H9 (cell line): ENCODE measurements at regions not wholly inside any gene's neighbourhood (a gene's known extent, or its start where the extent isn't known, plus 50 kb on each side); places are given as distances from the start of the nearest gene placed in this dataset.

Experiments used
- DNase-seq: peaks from one replicate; pipeline ENCODE4 v3.0.0-alpha.2; 2017
- H2AFZ ChIP-seq: one replicate; pipeline ENCODE4 v1.6.1; 2013; ENCODE audit warnings: mild to moderate bottlenecking, low read length, control low read depth, moderate library complexity
- H2AK5ac ChIP-seq: 2 replicates; pipeline ENCODE4 v1.6.1; 2013; ENCODE audit warnings: low read length, control low read depth, mixed read lengths; ENCODE audit not compliant: insufficient read length
- H2BK120ac ChIP-seq: one replicate; pipeline ENCODE4 v1.6.1; 2013; ENCODE audit warnings: low read depth, mild to moderate bottlenecking, low read length, control low read depth, inconsistent platforms; ENCODE audit not compliant: poor library complexity, severe bottlenecking
- H2BK12ac ChIP-seq: 2 replicates; pipeline ENCODE4 v1.6.1; 2013; ENCODE audit warnings: low read length, control low read depth, mixed read lengths, low read depth; ENCODE audit not compliant: insufficient read length
- H2BK15ac ChIP-seq: 2 replicates; pipeline ENCODE4 v1.6.1; 2013; ENCODE audit warnings: low read depth, low read length, control low read depth
- H2BK20ac ChIP-seq: one replicate; pipeline ENCODE4 v1.6.1; 2013; ENCODE audit warnings: low read depth, mild to moderate bottlenecking, low read length, control low read depth, inconsistent platforms; ENCODE audit not compliant: poor library complexity, severe bottlenecking
- H2BK5ac ChIP-seq: 2 replicates; pipeline ENCODE4 v1.6.1; 2013; ENCODE audit warnings: low read length, control low read depth, mixed read lengths; ENCODE audit not compliant: insufficient read length
- H3K14ac ChIP-seq: 2 replicates; pipeline ENCODE4 v1.6.1; 2013; ENCODE audit warnings: low read length, control low read depth; ENCODE audit not compliant: insufficient read depth
- H3K18ac ChIP-seq: 2 replicates; pipeline ENCODE4 v1.6.1; 2013; ENCODE audit warnings: low read depth, mild to moderate bottlenecking, mixed read lengths, low read length, control low read depth; ENCODE audit not compliant: insufficient read length
- H3K23ac ChIP-seq: 2 replicates; pipeline ENCODE4 v1.6.1; 2013; ENCODE audit warnings: low read length, control low read depth, mixed read lengths, low read depth; ENCODE audit not compliant: insufficient read length
- H3K23me2 ChIP-seq: 2 replicates; pipeline ENCODE4 v1.6.1; 2013; ENCODE audit warnings: low read depth, mild to moderate bottlenecking, mixed read lengths, low read length, control low read depth; ENCODE audit not compliant: insufficient read length, poor library complexity, severe bottlenecking
- H3K27ac ChIP-seq: 2 replicates; pipeline ENCODE4 v1.5.1; 2013; ENCODE audit warnings: low read length, control low read depth, mixed read lengths, low read depth; ENCODE audit not compliant: insufficient read length
- H3K27me3 ChIP-seq: 2 replicates; pipeline ENCODE4 v1.6.1; 2013; ENCODE audit warnings: low read length, control low read depth, inconsistent platforms; ENCODE audit not compliant: insufficient read depth
- H3K4ac ChIP-seq: 2 replicates; pipeline ENCODE4 v1.6.1; 2013; ENCODE audit warnings: low read depth, mild to moderate bottlenecking, control low read depth, inconsistent platforms, low read length, moderate library complexity
- H3K4me1 ChIP-seq: 2 replicates; pipeline ENCODE4 v1.6.1; 2013; ENCODE audit warnings: low read length, control low read depth, inconsistent platforms; ENCODE audit not compliant: insufficient read depth
- H3K4me2 ChIP-seq: 2 replicates; pipeline ENCODE4 v1.6.1; 2013; ENCODE audit warnings: low read length, control low read depth, mixed read lengths; ENCODE audit not compliant: insufficient read length, insufficient read depth
- H3K56ac ChIP-seq: 2 replicates; pipeline ENCODE4 v1.6.1; 2013; ENCODE audit warnings: low read depth, mild to moderate bottlenecking, mixed read lengths, low read length, control low read depth; ENCODE audit not compliant: insufficient read length
- H3K79me1 ChIP-seq: 2 replicates; pipeline ENCODE4 v1.6.1; 2013; ENCODE audit warnings: low read depth, mild to moderate bottlenecking, moderate library complexity, low read length, control low read depth, inconsistent platforms; ENCODE audit not compliant: insufficient read depth, poor library complexity, severe bottlenecking
- H3K79me2 ChIP-seq: 2 replicates; pipeline ENCODE4 v1.6.1; 2013; ENCODE audit warnings: low read length, control low read depth, inconsistent platforms; ENCODE audit not compliant: insufficient read depth
- H3K9ac ChIP-seq: 2 replicates; pipeline ENCODE4 v1.6.1; 2013; ENCODE audit warnings: low read length, control low read depth, mixed read lengths; ENCODE audit not compliant: insufficient read length; ENCODE audit errors: extremely low read depth
- H3K9me3 ChIP-seq: one replicate; pipeline ENCODE4 v1.6.1; 2013; ENCODE audit warnings: low read depth, low read length, inconsistent platforms; ENCODE audit not compliant: control insufficient read depth
- H3T11ph ChIP-seq: one replicate; pipeline ENCODE4 v1.6.1; 2013; ENCODE audit warnings: mild to moderate bottlenecking, low read length, control low read depth, inconsistent platforms
- H4K20me1 ChIP-seq: one replicate; pipeline ENCODE4 v1.6.1; 2013; ENCODE audit not compliant: control insufficient read depth, insufficient read length, insufficient read depth
- H4K5ac ChIP-seq: 2 replicates; pipeline ENCODE4 v1.6.1; 2013; ENCODE audit warnings: low read depth, mild to moderate bottlenecking, mixed read lengths, low read length, control low read depth; ENCODE audit not compliant: insufficient read length
- H4K8ac ChIP-seq: replicated peaks from 2 replicates; pipeline ENCODE4 v1.6.1; 2013; ENCODE audit warnings: low read length, control low read depth, mixed read lengths, low read depth; ENCODE audit not compliant: insufficient read length
- H4K91ac ChIP-seq: 2 replicates; pipeline ENCODE4 v1.6.1; 2013; ENCODE audit warnings: low read depth, mild to moderate bottlenecking, moderate library complexity, mixed read lengths, low read length, control low read depth; ENCODE audit not compliant: insufficient read length
- H3K27ac Mint-ChIP-seq, 3 experiments: 2 replicates in 2 of 3; 3 replicates in 1 of 3; pipeline ENCODE4 v1.8.0; 2020 to 2021; ENCODE audit warnings: mixed read lengths in 3 of 3, mild to moderate bottlenecking in 1 of 3, moderate library complexity in 1 of 3
- H3K27me3 Mint-ChIP-seq: 2 replicates; pipeline ENCODE4 v1.8.0; 2021; ENCODE audit warnings: low read depth, mild to moderate bottlenecking, moderate library complexity, mixed read lengths
- H3K36me3 Mint-ChIP-seq, 3 experiments: 2 replicates in 2 of 3; 3 replicates in 1 of 3; pipeline ENCODE4 v1.8.0; 2020 to 2021; ENCODE audit warnings: low read depth in 3 of 3, mixed read lengths in 3 of 3; ENCODE audit not compliant: insufficient read depth in 1 of 3
- H3K4me1 Mint-ChIP-seq, 2 experiments: 2 replicates each; pipeline ENCODE4 v1.8.0; 2020; ENCODE audit warnings: mixed read lengths in 2 of 2
- H3K4me3 Mint-ChIP-seq, 2 experiments: 2 replicates in 1 of 2; 3 replicates in 1 of 2; pipeline ENCODE4 v1.8.0; 2020 to 2021; ENCODE audit warnings: mild to moderate bottlenecking in 2 of 2, mixed read lengths in 2 of 2, moderate library complexity in 1 of 2
- H3K9me3 Mint-ChIP-seq, 2 experiments: 2 replicates in 1 of 2; 3 replicates in 1 of 2; pipeline ENCODE4 v1.8.0; 2020; ENCODE audit warnings: mild to moderate bottlenecking in 2 of 2, mixed read lengths in 2 of 2, moderate library complexity in 1 of 2
- CTCF ChIP-seq: fragments of 200-600 bp; sonication (generic); conservative IDR thresholded peaks from 3 replicates; pipeline ENCODE4 v1.8.0; 2021; ENCODE audit warnings: antibody characterized with exemption, mild to moderate bottlenecking

- no peak overlapping the region for H3K4me3 Mint-ChIP-seq
- Histone ChIP-seq H3K4me1 (no peaks in the 10 kb centered on the region; the same call in 1 of the 2 replicates), H3K23me2 (no peaks in the 10 kb centered on the region), H3K18ac (no peak overlapping the region), H3K14ac (no peak overlapping the region), H2BK12ac (no peak overlapping the region), H4K91ac (no peak overlapping the region), H3K27me3 (no peaks in the 10 kb centered on the region), H2AK5ac (no peak overlapping the region), H3K4me2 (no peak overlapping the region), H3K23ac (no peak overlapping the region), H2BK120ac (no peak overlapping the region), H4K20me1 (no peaks in the 10 kb centered on the region), H3K27ac (no peak overlapping the region), H3K4ac (no peak overlapping the region), H3K56ac (no peak overlapping the region), H3K79me1 (no peaks in the 10 kb centered on the region), H2BK20ac (no peak overlapping the region), H3T11ph (no peak overlapping the region), H2BK15ac (no peak overlapping the region), H4K5ac (no peak overlapping the region), H3K9ac (no peak overlapping the region), H4K8ac (no peak overlapping the region), H2AFZ (no peak overlapping the region), H3K9me3 (no peaks in the 10 kb centered on the region), H3K79me2 (no peaks in the 10 kb centered on the region), H2BK5ac (no peak overlapping the region)
- H3K36me3 Mint-ChIP-seq, result peaks cover 6 to 11% (median 9%) of the 10 kb centered on the region in 3 experiments; a peak in 6 of 7 replicates
- no peak overlapping the region for H3K27ac Mint-ChIP-seq
- H3K27me3 Mint-ChIP-seq, result no peaks in the 10 kb centered on the region
- peaks cover 3 to 8% of the 10 kb centered on the region in 2 experiments for H3K4me1 Mint-ChIP-seq
- no peak for DNase-seq
- no peak for TF ChIP-seq CTCF
- H3K9me3 Mint-ChIP-seq, result peaks cover 12 to 15% of the 10 kb centered on the region in 2 experiments
These were observed 57.6 kb upstream of the COG2 start for GRCh38 chr1:230584660-230585059.
